UCSD-AML1 (cell line): ENCODE measurements at regions not wholly inside any gene's neighbourhood (a gene's known extent, or its start where the extent isn't known, plus 50 kb on each side); places are given as distances from the start of the nearest gene placed in this dataset.
A peak's percentile ranks its signal among the peaks of the same experiment; 100 is the strongest.

Source experiments
- DNase-seq: peaks from one replicate; lab custom pipeline; 2025; ENCODE audit not compliant: unreplicated experiment; lab: John Stamatoyannopoulos, UW

DNA sequence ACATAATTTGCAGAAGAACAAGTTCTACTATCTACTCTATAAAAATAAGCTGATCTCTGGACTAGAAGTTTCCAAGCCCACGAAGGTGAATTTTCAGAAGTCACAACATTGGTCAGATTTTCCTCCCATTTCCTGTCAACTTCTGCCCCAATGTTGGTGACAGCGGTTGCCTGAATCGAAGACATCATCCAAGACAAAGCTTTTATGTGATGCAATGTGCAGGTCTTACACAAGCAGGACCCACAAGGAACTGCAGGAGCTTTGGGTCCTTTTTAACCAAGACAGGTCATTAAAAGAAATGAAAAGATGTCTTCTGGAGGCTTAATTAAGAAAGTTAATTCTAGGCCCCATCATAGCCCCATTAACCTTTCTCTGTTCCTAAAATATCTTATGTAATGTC, 125.6 kb upstream of the BLID start:
- DNase-seq = peak; percentile 19

DNA sequence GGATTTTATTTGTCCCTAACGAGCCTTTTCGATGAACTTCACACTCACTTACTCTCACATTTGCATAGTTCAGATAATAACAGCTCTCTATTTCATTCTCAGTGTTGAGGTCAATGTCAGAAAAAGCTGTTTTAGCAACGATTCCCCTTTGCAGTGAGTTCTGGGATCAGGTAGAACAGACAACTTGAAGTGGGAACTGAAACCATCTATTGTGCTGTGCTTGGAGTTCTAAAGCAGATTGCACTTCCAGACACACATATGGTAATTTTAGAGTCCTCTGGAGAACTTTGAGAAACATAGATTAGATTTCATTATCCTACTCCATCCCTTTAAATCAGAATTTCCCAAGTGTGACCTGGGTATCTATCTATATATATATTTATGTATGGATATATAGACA, 124.6 kb upstream of the BLID start:
- DNase-seq = no peak

DNA sequence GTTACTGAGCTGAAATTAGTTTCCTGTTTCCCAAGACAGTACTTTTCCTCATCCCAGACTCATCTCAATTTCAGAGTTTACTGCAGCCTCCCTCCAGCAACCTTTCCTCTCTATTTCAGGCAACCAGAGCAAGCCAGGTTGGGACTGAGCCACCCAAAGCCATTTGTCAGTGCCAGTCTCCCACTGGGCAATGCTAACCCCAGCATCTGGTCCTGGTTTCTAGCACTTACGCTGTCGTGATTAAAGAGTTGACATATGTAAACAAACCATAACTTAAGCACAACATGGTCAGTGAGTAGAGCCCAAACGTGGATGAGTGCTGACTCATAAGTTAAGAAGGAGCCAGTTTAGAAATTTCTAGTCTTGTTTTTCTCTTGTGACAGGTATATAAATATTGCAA, 119.6 kb upstream of the BLID start:
- no peak for DNase-seq

DNA sequence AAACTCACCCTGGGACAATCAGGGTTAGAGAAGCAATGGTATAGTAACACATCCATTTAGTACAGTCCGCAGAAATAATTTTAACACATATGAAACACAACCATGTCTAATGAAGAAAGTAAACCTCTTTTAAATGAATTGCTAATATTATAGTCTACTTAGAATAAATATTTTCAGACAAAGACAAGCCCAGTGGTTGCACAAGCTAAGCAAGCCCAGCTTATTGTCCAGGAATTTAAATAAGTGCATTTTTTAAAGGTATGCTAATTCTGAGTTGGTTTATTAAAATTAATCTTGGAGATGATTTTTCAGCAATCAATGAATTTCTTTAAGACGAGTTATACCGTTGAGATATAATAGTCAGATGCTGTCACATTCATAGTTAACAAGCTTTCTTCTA, 118.8 kb upstream of the BLID start:
- no peak for DNase-seq

DNA sequence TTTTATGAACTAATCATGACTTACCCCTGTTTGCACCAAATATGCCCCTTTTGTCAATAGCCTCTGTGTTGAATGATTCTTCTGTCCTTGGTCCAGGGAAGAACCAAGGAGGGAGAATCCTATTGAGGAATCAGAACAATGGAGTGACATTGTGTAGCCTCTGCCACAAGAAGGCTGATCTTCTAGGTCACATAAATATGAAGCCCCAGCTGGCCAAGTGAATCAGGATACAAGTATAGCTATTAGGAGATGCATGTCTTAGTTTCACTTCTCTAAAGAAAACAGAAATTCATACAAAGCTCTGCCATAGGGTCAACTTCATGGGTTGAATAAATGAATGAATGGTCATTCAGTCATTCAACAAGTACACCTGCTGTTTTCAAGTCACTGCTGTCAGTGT, 118.2 kb upstream of the BLID start:
- DNase-seq = no peak

DNA sequence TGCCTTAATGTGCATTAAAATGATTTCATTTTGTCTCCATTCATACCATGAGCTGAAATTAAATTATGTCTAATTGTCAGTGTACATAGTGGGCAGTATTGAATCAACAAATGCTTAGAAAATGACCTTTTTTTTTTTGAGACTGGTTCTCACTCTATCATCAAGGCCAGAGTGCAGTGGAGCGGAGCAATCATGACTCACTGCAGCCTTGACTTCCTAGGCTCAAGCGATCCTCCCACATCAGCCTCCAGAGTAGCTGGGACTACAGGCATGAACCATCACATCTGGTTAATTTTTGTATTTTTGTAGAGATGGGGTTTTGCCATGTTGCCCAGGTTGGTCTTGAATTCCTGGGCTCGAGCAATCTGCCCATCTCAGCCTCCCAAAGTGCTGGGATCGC, 117.0 kb upstream of the BLID start:
- no peak for DNase-seq

DNA sequence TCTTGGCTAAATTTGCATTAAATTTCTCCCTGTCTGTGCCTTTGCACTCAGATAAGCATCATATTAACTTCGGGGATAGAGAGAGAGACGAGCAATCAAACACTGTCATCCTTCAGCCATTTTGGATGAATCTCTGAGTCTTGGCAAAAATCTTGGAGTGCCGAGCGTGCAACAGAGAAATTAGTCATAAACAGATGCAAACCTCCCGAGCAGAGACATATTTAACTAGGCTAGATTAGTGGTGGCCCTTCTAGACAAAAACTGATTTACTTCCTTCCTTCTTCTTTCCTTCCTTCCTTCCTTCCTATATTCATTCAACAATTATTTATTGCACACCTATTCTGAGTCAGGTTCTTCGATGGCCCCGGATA, 114.4 kb upstream of the BLID start:
- no peak for DNase-seq

DNA sequence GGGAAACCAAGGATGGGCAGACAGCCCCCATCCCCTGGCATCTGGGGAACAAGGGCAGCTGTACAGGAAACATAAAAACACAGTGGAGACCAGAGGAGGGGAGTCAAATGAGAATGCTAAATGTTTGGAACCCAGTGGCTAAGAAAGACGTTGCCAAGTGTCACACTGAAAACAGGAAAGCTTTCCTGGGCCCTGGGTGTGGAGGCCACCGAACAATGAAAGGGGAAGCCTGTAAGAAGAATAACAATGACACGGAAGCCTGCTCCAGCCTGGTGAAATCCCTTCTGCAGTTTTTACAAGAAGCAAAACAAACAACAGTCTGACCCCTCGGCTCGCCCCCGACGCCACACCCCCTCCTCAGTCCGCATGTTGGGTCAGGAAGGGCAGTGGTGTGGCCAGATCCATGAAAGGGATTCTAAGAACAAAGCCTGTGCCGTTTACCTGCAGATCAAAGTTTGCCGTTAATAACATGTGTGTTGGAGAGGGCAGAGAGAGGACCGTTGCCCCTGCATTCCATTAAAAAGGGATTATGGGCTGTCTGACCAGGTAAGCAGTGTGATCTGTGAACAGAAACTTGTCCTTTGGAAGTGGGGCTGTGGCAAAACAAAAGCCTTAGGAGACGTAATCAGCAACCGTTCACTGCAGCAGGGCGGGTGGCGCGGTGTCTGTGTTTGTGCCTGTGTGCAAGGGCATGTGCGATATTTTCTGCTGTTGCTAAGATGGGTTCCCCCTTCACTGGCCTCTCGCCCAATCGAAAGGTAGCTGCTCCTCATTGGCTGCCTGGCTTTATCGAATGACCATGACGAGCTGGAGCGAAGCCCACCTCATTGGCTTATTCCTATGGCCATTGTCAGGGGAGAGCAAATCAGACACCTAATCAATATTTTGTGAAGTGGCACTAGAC, 113.7 kb upstream of the BLID start:
- peak; percentile 40 for DNase-seq

DNA sequence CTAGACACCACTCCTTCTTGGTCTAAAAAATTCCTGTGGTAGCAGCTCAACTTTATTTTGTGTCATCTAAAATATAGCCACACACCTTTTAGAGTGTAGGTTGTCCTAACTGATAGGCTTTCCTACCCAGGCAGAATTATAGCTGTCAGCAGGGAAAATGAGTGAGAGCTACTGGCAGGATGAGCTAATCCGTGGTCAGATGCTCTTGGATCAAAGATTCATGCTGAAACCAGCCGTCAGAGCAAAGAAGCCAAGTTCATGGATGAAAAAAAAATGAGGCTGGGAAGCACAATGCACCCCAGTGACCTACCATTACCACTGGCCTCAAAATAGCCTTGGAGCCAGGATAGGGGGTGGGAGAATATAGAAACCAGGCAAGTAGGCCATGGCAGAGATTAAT, 113.1 kb upstream of the BLID start:
- DNase-seq = no peak

DNA sequence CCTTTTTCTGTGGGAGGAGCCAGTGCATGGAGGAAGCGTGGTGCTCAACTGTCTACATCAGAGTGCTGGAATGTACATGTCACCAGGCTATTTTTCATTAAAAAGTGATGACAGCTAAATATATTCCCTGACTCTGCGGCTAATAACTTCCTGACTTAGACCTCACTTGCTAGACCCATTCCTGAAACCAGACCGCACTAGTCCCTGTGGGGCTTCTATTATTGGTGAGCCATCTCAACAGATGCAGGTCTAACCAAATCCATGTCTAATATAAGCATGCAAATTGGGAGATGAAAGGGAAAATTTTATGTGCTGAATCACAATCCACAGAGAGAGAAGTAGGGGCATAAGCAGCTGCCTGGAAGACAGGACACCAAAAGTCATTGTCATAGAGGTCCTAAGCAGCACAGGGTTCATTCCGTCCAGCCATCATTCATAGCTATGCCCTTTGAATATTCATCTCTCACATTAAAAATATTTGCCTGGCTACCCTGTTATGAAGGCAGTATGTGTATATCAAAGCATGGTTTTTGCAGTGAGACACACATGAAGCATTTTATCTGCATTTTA, 110.9 kb upstream of the BLID start:
- peak; percentile 41 for DNase-seq

DNA sequence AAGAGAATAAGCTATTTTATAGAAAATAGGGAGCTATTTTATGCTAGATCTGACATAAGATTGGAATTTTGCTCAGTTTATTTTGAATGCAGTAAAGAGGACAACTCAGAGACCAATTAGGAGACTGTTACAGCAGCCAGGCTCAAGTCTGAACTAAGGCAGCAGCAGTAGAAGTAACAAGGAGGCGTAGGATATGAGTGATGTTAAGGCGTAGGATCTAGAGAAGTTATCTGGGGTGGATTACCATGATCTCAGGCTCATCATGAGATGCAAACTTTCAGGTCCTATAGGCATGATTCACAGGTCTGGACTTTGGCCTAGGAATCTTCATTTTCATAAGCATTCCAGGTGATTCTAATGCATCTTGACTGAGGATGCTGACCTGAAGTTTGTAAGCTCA, 108.9 kb upstream of the BLID start:
- no peak for DNase-seq

DNA sequence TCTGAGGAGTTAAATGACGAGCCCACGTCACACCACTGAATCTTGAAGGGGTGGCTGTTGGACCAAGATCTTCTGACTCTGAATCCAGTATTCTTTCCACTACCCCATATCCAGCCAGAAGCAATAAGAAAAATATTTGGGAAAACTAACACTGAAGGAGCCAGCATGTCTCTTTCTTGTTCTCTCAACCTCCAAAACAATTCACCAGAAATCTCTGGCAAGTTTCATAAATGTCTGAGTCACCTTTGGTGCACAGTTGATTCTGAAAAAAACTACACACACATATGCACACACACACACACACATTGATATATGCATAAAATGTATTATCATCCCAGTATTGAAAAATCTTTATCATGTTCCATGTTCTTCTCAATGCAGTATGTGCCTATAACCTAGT, 104.3 kb upstream of the BLID start:
- no peak for DNase-seq

DNA sequence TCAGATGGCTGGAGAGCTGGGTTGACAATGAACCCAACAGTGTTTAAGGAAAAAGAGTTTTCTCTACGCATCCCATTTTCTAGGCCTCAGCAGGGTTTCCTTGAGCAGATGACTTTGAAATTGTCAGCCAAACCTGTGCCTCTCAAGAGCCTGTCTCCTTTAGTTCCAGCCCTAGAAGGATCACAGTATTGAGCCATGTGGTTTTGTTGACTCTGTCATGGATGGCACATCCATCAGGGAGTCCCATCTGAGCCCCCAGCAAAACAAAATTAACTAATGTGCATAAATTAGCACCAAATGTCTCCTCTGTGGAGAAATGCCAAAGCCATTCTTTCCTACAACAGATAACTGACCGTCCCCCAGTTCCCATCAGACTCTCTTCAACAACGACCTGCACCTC, 103.8 kb upstream of the BLID start:
- no peak for DNase-seq

DNA sequence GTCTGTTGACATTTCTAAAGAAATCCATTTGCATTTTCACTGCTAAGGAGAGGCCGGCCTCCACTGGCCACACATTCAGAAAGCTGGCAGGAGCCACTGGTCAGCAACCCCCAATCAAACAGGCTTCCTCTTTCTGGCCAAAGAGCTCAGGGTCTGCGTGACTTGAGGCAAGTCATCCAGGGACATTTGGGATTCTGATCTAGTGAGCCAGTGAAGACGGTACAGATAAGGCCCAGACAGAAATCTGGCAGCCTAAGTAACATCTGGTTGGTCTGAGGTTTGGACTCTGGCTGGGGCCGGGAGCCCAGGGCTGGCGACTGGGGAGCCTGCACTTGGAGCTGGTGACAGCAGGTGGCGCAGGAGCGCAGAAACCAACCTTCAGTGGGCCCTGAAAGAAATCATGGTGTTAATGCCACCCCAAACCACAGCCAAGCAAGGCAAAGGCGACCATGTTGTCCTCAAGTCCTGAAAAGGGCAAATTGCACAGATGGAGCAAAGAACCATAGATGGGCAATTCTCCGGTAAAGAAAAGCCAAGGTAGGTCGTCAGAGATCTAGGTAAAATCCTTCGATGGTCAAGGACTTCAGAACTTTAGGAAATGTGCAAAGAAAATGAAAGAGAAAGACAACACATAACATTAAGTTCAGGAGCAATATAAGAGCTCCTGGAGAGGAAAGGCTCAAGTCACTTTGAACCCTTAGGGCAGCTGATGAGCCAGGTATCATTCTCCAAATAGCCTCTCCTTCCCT, 99.4 kb upstream of the BLID start:
- DNase-seq = peak; percentile 82

DNA sequence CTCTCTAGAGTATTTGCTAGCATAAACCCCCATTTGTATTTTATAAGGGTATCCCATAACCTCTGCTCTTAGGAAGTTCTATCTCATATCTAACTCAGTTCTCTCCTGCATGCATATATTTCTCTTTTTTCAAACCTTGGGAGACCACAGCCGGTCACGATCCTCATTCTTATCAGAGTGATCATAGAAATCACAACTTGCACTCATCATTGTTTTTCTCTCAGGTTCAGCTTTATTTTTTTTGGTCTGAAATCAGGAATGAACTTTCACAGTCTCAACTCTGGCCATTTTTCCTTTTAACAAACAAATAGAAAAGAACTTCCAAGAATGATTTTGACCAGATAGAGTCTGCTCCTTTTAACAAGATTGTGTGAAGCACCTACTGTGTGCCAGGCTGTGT, 98.6 kb upstream of the BLID start:
- DNase-seq = no peak

DNA sequence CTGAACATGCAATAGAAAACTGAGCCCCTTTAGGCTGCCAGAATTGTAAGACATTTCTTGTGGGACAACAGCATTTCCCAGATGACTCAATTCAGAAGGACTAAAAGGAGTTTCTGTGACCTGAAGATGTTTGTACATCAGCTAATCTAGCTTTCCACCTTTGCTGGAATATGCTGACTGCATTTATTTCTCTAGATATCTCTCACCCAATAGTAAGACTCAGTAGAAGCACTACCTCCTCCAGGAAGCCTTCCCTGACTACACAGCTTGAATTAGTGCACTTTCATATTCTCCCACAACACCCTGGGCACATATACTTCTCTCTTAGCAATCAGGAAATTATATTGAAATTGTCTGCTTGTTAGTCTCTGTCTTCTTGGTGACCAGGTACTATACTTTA, 98.1 kb upstream of the BLID start:
- no peak for DNase-seq

DNA sequence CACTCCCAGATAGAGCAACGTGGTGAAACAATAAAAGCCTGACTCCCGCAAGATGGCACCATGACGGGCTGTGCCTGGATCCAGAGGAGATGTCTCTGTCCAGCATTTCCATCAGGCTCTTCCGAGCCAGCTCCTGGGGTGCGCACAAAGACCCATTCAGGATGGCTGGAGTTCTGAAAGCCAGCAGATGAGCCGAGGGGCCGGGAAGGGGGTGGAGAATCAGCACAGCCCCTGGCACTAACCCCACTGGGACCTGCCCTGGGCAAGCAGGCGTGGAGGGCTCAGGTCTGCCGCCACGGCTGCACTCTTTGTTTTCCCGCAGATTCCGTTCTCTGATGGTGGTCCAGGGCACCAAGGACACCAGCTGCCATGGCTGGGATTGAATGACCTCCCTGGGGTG, 97.2 kb upstream of the BLID start:
- no peak for DNase-seq

DNA sequence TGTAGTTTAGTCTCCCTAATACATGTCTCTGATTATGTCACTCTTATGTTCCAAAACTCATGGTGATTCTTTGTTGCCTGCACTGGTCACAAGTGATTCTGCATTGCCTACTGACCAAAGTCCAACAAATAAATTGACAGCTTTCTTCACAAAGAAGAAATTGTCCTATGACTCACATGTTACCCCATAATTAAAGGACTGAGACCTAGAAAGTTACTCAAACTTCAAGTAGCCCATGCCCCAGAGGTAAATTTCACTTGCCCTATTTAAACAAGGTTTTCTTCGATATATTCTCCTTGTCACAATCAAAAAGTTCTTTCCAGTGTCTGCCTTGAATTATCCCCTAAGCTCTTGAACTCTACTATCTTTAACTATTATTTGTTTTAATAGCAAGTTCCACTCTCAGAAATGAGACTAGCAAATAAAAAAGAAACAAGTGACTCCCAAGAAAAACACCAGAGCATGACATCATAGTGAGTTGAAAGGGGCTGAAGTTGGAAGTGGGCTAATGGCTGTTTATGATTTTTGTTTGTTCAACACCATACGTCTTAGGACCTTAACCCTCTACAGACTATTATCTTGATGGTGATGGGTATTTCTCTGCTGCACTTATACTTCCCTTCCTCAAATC, 94.5 kb upstream of the BLID start:
- no peak for DNase-seq

DNA sequence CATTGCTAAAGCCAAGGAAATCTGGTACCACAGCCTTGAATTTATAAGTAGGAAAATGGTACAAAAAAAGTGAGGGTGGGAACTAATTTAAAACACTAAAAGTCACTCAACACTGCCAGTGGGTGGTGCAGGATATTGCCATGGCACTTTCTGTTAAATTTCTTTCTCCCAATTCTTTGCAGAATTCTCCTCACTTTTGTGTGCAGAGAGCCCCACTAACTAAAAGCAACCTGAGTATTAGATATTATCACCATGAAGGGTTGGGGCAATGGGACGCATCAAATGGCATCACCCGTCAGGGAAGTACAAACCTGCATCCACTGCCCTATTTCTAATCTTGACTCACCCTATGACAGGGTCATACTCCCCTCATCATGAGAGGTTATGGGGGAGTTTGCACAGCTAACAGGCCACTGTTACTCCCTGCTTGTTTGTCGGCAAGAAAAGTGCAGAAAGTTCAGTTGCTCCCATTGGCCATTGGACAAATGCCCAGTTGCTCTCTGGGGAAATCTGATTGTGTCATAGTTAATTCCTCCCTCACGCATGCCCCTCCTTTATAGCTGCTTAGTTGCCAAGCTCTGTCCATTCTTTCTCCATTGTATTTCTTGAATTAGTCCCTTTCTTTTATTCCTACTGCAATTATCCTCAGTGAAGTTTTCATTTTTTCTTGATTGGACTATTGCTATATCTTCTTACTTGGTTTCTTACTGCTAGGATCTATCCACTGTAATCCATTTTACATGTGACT, 93.8 kb upstream of the BLID start:
- DNase-seq = no peak

DNA sequence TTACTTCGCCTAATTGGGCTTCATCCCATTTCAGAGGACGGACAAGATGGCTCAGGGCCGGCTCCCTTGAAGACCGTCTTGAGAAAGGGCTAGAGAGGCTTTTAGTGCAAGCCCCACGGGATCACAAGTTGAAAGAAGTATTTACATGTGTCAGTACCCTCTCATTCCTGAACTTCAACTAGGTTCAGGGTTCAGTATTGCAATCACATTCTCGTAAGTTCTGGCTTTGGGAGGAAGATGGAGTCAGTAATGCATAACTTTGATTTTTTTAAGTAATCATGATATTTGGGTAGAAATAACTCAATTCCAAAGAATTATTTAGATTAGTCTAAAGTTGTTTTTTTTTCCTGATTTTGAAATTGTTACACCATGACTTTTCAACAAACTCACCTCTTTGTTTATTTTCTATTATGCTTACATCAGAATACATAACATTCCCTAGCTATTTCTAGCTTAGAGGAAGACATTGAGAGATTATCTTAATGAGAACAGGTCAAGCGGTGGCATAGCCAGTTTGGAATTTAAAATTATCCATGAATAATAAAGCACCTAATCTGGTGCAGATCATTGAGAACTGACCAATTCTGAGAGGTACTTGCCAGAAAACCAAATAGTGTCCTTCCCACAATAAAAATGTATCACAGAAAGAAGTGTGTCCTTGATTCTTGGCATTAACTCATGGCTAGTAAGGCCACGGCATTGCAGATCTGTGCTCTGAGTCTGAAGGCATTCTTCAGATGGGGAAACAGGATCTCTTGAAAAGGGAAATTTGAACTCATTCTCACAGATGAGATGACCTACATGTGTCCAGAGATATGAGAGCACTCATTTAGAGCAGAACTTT, 92.1 kb upstream of the BLID start:
- DNase-seq = no peak
